Dendritic cell treated with granulocyte-macrophage colony-stimulating factor and Interleukin-4, amounts not matched to agents 40 ng/mL and 50 ng/mL, for 4 days (primary cell): ENCODE measurements at regions not wholly inside any gene's neighbourhood (a gene's known extent, or its start where the extent isn't known, plus 50 kb on each side); places are given as distances from the start of the nearest gene placed in this dataset.
"Not testable (repeated sequence)": the region's sequence is repeated elsewhere in the genome, so short reads cannot be mapped to it uniquely, and the experiment has no call there.

Experiments
- H3K27ac Mint-ChIP-seq: one replicate; pipeline ENCODE4 v1.8.0; 2022; ENCODE audit warnings: mild to moderate bottlenecking, mixed read lengths
- H3K27me3 Mint-ChIP-seq: one replicate; pipeline ENCODE4 v1.8.0; 2022; ENCODE audit warnings: mild to moderate bottlenecking, mixed read lengths
- H3K36me3 Mint-ChIP-seq: one replicate; pipeline ENCODE4 v1.8.0; 2022; ENCODE audit warnings: low read depth, mixed read lengths
- H3K4me1 Mint-ChIP-seq: one replicate; pipeline ENCODE4 v1.8.0; 2022; ENCODE audit warnings: low read depth, mixed read lengths
- H3K4me3 Mint-ChIP-seq: one replicate; pipeline ENCODE4 v1.8.0; 2022; ENCODE audit warnings: mild to moderate bottlenecking, moderate library complexity, mixed read lengths
- H3K9me3 Mint-ChIP-seq: one replicate; pipeline ENCODE4 v1.8.0; 2022; ENCODE audit warnings: mixed read lengths
- intact Hi-C: fragments of 100-400 bp; cut with micrococcal nuclease; formaldehyde crosslinking; loops from one replicate; pipeline ENCODE4 v1.15.0; 2022

GRCh38 chr3:26323741-26324140, 298.8 kb upstream of the LRRC3B start:
- peaks cover 79% of the 10 kb centered on the region for H3K9me3 Mint-ChIP-seq

GRCh38 chr3:26340001-26340400, 282.6 kb upstream of the LRRC3B start:
- Mint-ChIP-seq H3K36me3 (no peaks in the 10 kb centered on the region), H3K4me3 (no peak overlapping the region), H3K27me3 (no peaks in the 10 kb centered on the region), H3K4me1 (no peaks in the 10 kb centered on the region), H3K9me3 (peaks cover 31% of the 10 kb centered on the region), H3K27ac (no peak overlapping the region)
- intact Hi-C loops, result no loop called here

More at GRCh38 chr3:26323741-26324140, 298.8 kb upstream of the LRRC3B start:
- intact Hi-C loops, H3K27me3 Mint-ChIP-seq, H3K4me1 Mint-ChIP-seq, H3K27ac Mint-ChIP-seq, H3K4me3 Mint-ChIP-seq, H3K36me3 Mint-ChIP-seq: not testable (repeated sequence)

- Mint-ChIP-seq H3K9me3 (peaks cover 53% of the 10 kb centered on the region), H3K27ac (no peak overlapping the region), H3K36me3 (no peaks in the 10 kb centered on the region), H3K4me1 (no peaks in the 10 kb centered on the region), H3K4me3 (no peak overlapping the region), H3K27me3 (no peaks in the 10 kb centered on the region)
- intact Hi-C loops, result no loop called here
Measured at GRCh38 chr3:26343647-26344046, 278.9 kb upstream of the LRRC3B start.

- no peak overlapping the region for H3K27ac Mint-ChIP-seq
- intact Hi-C loops, result no loop called here
- H3K4me3 Mint-ChIP-seq, result no peak overlapping the region
- peaks cover 53% of the 10 kb centered on the region for H3K9me3 Mint-ChIP-seq
- H3K27me3 Mint-ChIP-seq, result no peaks in the 10 kb centered on the region
- no peaks in the 10 kb centered on the region for H3K4me1 Mint-ChIP-seq
- H3K36me3 Mint-ChIP-seq, result no peaks in the 10 kb centered on the region
Measured at GRCh38 chr3:26345613-26346012, 277.0 kb upstream of the LRRC3B start.

- Mint-ChIP-seq H3K27me3 (no peaks in the 10 kb centered on the region), H3K36me3 (no peaks in the 10 kb centered on the region), H3K27ac (no peak overlapping the region), H3K4me1 (no peaks in the 10 kb centered on the region), H3K9me3 (peaks cover 56% of the 10 kb centered on the region), H3K4me3 (no peak overlapping the region)
- intact Hi-C loops, result no loop called here
Measured at GRCh38 chr3:26346497-26346896, 276.1 kb upstream of the LRRC3B start.

GRCh38 chr3:26347150-26347549, 275.4 kb upstream of the LRRC3B start:
- H3K27me3 Mint-ChIP-seq, result no peaks in the 10 kb centered on the region
- H3K36me3 Mint-ChIP-seq, result no peaks in the 10 kb centered on the region
- H3K4me1 Mint-ChIP-seq, result no peaks in the 10 kb centered on the region
- intact Hi-C loops, result no loop called here
- H3K4me3 Mint-ChIP-seq, result no peak overlapping the region
- peaks cover 56% of the 10 kb centered on the region for H3K9me3 Mint-ChIP-seq
- no peak overlapping the region for H3K27ac Mint-ChIP-seq

- intact Hi-C loops, result no loop called here
- Mint-ChIP-seq H3K27ac (no peak overlapping the region), H3K9me3 (peaks cover 70% of the 10 kb centered on the region), H3K4me1 (no peaks in the 10 kb centered on the region), H3K4me3 (no peak overlapping the region), H3K27me3 (no peaks in the 10 kb centered on the region), H3K36me3 (no peaks in the 10 kb centered on the region)
Measured at GRCh38 chr3:26350853-26351252, 271.7 kb upstream of the LRRC3B start.

GRCh38 chr3:26353097-26353496, 269.5 kb upstream of the LRRC3B start:
- H3K27ac Mint-ChIP-seq, result no peak overlapping the region
- H3K27me3 Mint-ChIP-seq, result no peaks in the 10 kb centered on the region
- H3K4me3 Mint-ChIP-seq, result no peak overlapping the region
- H3K36me3 Mint-ChIP-seq, result no peaks in the 10 kb centered on the region
- intact Hi-C loops, result no loop called here
- peaks cover 66% of the 10 kb centered on the region for H3K9me3 Mint-ChIP-seq
- H3K4me1 Mint-ChIP-seq, result no peaks in the 10 kb centered on the region

GRCh38 chr3:26358405-26358804, 264.2 kb upstream of the LRRC3B start:
- H3K27ac Mint-ChIP-seq, result no peak overlapping the region
- intact Hi-C loops, result no loop called here
- no peaks in the 10 kb centered on the region for H3K4me1 Mint-ChIP-seq
- H3K9me3 Mint-ChIP-seq, result peaks cover 51% of the 10 kb centered on the region
- H3K27me3 Mint-ChIP-seq, result no peaks in the 10 kb centered on the region
- no peaks in the 10 kb centered on the region for H3K36me3 Mint-ChIP-seq
- H3K4me3 Mint-ChIP-seq, result no peak overlapping the region

- Mint-ChIP-seq H3K9me3 (peaks cover 52% of the 10 kb centered on the region), H3K4me1 (no peaks in the 10 kb centered on the region), H3K27ac (no peak overlapping the region), H3K27me3 (no peaks in the 10 kb centered on the region), H3K36me3 (no peaks in the 10 kb centered on the region), H3K4me3 (no peak overlapping the region)
- intact Hi-C loops, result no loop called here
Measured at GRCh38 chr3:26365706-26366105, 256.9 kb upstream of the LRRC3B start.

- Mint-ChIP-seq H3K4me1 (no peaks in the 10 kb centered on the region), H3K9me3 (peaks cover 49% of the 10 kb centered on the region), H3K4me3 (no peak overlapping the region), H3K27me3 (no peaks in the 10 kb centered on the region), H3K27ac (no peak overlapping the region), H3K36me3 (no peaks in the 10 kb centered on the region)
- intact Hi-C loops, result no loop called here
Measured at GRCh38 chr3:26368312-26368711, 254.3 kb upstream of the LRRC3B start.

- no peak overlapping the region for H3K27ac Mint-ChIP-seq
- no peak overlapping the region for H3K4me3 Mint-ChIP-seq
- peaks cover 43% of the 10 kb centered on the region for H3K9me3 Mint-ChIP-seq
- no peaks in the 10 kb centered on the region for H3K4me1 Mint-ChIP-seq
- no peaks in the 10 kb centered on the region for H3K36me3 Mint-ChIP-seq
- intact Hi-C loops, result no loop called here
- H3K27me3 Mint-ChIP-seq, result no peaks in the 10 kb centered on the region
Measured at GRCh38 chr3:26369133-26369532, 253.4 kb upstream of the LRRC3B start.

- H3K4me3 Mint-ChIP-seq, result no peak overlapping the region
- H3K4me1 Mint-ChIP-seq, result no peaks in the 10 kb centered on the region
- peaks cover 39% of the 10 kb centered on the region for H3K9me3 Mint-ChIP-seq
- H3K36me3 Mint-ChIP-seq, result no peaks in the 10 kb centered on the region
- no peak overlapping the region for H3K27ac Mint-ChIP-seq
- intact Hi-C loops, result no loop called here
- no peaks in the 10 kb centered on the region for H3K27me3 Mint-ChIP-seq
Measured at GRCh38 chr3:26375843-26376530, 246.6 kb upstream of the LRRC3B start.

GRCh38 chr3:26381411-26381810, 241.2 kb upstream of the LRRC3B start:
- no peaks in the 10 kb centered on the region for H3K27me3 Mint-ChIP-seq
- intact Hi-C loops, result no loop called here
- H3K9me3 Mint-ChIP-seq, result peaks cover 12% of the 10 kb centered on the region
- H3K36me3 Mint-ChIP-seq, result no peaks in the 10 kb centered on the region
- no peak overlapping the region for H3K4me3 Mint-ChIP-seq
- H3K4me1 Mint-ChIP-seq, result no peaks in the 10 kb centered on the region
- H3K27ac Mint-ChIP-seq, result no peak overlapping the region

GRCh38 chr3:26406636-26407035, 215.9 kb upstream of the LRRC3B start:
- Mint-ChIP-seq H3K36me3 (no peaks in the 10 kb centered on the region), H3K9me3 (peaks cover 29% of the 10 kb centered on the region), H3K4me1 (no peaks in the 10 kb centered on the region), H3K27ac (no peak overlapping the region), H3K27me3 (no peaks in the 10 kb centered on the region), H3K4me3 (no peak overlapping the region)
- intact Hi-C loops, result no loop called here
